RWPE1 (cell line): ENCODE measurements at regions not wholly inside any gene's neighbourhood (a gene's known extent, or its start where the extent isn't known, plus 50 kb on each side); places are given as distances from the start of the nearest gene placed in this dataset.

Source experiments
- CTCF ChIA-PET: fragments of 350-600 bp; sonication (Branson Sonifier 250); formaldehyde crosslinking; extraction: SDS; loops from one replicate; lab custom pipeline; 2021; lab: Yijun Ruan, JAX
- POLR2A ChIA-PET: fragments of 400-600 bp; formaldehyde crosslinking; extraction: SDS; loops from one replicate; lab custom pipeline; 2020; ENCODE audit warnings: antibody characterized with exemption; ENCODE audit not compliant: low non-redundant PET; lab: Yijun Ruan, JAX
- DNase-seq: peaks from one replicate; pipeline ENCODE4 v3.0.0; 2012; ENCODE audit warnings: low spot score
- H3K27ac ChIP-seq: fragments of 450-650 bp; 2 replicates; pipeline ENCODE4 v1.5.1; 2017
- TF ChIP-seq, protein P1 (sequence below): fragments of 450-650 bp; conservative IDR thresholded peaks from 2 replicates; pipeline ENCODE4 v1.5.1; 2017; ENCODE audit warnings: low read depth, mild to moderate bottlenecking

DNA sequence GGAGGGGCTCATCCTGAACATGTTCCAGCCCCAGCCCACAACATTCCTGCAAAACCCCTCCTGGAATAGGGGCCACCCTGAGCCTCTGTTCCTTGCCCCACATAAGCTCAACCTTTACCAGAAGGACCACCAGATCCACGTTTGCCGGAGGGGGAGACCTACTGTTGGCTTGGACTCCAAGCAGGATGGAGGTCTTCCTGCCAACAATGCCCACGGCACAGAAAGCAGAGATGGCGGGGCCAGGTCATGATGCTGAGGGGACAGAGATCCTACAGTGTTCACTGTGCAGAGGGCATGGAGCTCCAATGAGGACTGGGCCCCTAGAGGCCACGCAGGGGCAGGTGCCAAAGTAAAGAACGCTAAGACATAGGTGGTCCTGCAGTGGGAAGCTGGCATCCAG is 98.5 kb upstream of the RAB6C start:
- no peak overlapping the region for H3K27ac ChIP-seq
- TF ChIP-seq, protein P1, sequence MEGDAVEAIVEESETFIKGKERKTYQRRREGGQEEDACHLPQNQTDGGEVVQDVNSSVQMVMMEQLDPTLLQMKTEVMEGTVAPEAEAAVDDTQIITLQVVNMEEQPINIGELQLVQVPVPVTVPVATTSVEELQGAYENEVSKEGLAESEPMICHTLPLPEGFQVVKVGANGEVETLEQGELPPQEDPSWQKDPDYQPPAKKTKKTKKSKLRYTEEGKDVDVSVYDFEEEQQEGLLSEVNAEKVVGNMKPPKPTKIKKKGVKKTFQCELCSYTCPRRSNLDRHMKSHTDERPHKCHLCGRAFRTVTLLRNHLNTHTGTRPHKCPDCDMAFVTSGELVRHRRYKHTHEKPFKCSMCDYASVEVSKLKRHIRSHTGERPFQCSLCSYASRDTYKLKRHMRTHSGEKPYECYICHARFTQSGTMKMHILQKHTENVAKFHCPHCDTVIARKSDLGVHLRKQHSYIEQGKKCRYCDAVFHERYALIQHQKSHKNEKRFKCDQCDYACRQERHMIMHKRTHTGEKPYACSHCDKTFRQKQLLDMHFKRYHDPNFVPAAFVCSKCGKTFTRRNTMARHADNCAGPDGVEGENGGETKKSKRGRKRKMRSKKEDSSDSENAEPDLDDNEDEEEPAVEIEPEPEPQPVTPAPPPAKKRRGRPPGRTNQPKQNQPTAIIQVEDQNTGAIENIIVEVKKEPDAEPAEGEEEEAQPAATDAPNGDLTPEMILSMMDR = no peak
- CTCF ChIA-PET = no interaction called here
- no peak for DNase-seq
- POLR2A ChIA-PET = no interaction called here

DNA sequence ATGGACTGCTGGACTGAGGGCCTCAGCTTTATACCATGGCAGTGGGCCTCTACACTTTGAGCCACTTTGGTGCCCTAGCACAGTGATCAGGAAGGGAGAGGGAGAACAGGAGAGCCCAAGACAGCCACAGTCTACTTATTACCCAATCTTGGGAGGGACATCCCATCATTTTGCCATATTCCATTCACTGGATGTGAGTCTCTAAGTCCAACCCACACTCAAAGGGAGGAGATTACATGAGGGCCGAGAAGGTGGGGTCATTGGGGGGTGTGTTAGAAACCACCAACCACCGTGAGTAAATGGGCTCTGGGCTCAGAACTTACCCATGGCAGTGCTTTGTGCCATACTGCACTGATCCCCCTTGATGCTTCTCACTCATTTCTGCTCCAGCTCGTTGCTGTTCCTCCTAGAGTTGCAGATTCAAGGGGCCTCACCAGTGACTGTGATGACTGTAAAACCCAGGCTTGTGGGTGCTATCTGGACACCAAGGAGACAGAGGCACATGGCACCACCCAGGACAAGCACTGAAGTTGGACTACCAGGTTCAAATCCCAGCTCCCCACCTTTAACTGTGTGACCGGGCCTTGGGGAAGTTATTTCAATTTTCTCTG is 97.6 kb upstream of the RAB6C start:
- CTCF ChIA-PET = no interaction called here
- no peak for DNase-seq
- POLR2A ChIA-PET = no interaction called here
- TF ChIP-seq, protein P1 = no peak
- no peak overlapping the region for H3K27ac ChIP-seq

DNA sequence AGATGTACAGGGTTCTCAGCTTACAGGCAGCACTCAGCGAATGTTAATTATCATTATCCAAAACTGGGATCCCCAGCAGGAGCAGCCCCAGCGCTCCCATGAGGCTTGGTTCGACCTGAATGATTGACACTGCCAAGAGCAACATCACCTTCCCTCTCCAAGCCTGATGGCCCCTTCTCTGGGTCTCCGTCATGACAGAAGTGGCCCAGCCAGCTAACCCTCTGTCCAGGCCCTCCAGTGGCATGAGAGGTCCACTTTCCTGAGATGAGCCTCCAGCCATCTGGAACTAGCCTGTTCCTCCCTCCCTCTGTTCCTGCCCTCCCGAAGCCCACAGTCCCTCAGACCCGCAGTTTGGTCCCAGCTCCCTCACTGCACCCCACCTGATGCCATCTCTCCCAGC is 97.0 kb upstream of the RAB6C start:
- H3K27ac ChIP-seq = no peak overlapping the region
- POLR2A ChIA-PET = no interaction called here
- no peak for DNase-seq
- TF ChIP-seq, protein P1 = no peak
- CTCF ChIA-PET = no interaction called here

DNA sequence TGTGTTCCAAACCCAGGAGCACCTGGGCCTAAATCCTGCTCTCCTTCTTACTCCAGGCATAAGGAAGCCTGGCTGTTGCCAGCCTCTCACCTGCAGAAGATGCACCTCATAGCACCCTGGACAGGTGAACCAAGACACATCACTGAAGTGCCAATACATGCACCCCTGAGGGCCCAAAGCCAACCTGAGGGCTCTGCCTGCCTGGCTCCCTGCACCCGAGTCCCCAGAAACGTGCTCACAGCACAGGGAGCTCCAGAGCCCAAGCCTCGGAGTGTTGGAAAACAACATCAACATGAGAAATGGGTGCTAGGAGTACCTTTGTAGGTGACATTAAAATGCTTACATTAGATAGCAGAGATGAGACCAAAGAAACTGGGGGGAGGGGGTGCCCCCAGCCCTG is 96.3 kb upstream of the RAB6C start:
- no peak for DNase-seq
- TF ChIP-seq, protein P1 = no peak
- H3K27ac ChIP-seq = no peak overlapping the region
- POLR2A ChIA-PET = no interaction called here
- CTCF ChIA-PET = no interaction called here

DNA sequence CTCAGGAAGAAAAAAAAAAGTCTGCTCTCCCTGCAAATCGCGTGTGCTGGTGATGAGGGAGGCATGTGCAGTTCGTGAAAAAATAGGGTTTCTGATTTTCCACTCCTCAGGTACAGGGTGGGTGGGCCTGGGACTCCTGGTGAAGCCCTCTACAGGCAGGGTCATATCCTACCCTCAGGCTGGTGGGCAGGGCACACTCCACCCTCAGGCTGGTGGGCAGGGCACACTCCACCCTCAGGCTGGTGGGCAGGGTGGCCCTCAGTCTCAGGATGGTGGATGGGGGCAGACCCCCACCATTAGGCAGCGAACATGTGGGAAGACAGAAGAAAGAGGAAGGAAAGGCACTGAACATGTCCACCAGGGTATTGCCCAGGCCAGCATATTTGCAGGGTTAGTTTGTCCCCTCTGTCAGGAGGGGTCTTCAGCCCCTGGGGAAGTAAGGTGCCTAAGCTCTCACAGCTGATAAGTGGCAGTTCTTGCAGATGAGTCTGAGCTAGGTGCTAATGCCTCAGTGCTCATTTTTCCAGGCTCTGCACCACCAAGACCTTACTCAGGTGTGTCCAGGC is 95.2 kb upstream of the RAB6C start:
- no peak for DNase-seq
- ChIA-PET CTCF (no interaction called here), POLR2A (no interaction called here)
- H3K27ac ChIP-seq = no peak overlapping the region
- TF ChIP-seq, protein P1 = no peak

DNA sequence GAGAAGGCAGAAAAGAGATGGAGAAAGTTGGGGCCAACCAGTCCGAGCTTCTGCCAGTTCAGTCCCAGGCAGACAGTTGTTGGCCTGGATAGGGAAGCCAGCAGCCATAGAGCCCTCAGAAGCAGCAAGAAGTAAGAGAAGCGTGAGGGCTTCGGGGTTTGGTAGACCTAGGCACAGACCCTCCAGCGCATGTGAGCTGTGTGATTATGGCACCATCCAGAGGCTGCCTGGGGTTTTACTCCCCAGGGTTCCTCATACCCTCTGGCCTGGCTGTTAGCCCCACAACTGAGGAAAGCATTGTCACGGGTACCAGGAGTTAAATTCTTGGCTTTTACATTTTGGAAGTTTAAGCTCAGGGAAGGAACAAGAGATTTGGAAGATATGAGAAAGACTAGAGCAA is 93.7 kb upstream of the RAB6C start:
- ChIA-PET POLR2A (no interaction called here), CTCF (interaction anchor here (1.2 kb wide), 1 partner anchor 23 kb away, joined by 3 read pairs; no protein-coding TSS in a partner anchor)
- DNase-seq = no peak
- no peak overlapping the region for H3K27ac ChIP-seq
- TF ChIP-seq, protein P1 = no peak
